ENCODE measurements at regions not wholly inside any gene's neighbourhood (a gene's known extent, or its start where the extent isn't known, plus 50 kb on each side); places are given as distances from the start of the nearest gene placed in this dataset.

DNA sequence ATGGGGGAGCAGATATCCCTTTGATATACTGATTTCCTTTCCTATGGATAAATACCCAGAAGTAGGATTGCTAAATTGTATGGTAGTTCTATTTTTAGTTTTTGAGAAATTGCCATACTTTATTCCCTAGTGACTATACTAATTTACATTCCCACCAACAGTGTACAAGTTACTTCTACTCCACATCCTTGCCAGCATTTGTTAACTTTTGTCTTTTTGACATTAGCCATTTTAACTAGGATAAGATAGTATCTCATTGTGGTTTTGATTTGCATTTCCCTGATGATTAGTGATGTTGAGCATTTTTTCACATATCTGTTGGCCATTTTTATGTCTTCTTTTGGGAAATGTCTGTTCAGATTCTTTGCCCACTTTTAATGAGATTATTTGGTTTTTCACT is 620.6 kb upstream of the CAMK1G start:
- ATAC-seq (ENCODE audit: low FRiP score) (no peak), DNase-seq (ENCODE audit: low spot score) (no peak)
- TF ChIP-seq CTCF (IDR thresholded peaks at IDR 0.05), result no peak

GRCh38 chr1:208965351-208965750 is 618.2 kb upstream of the CAMK1G start:
- no peak for TF ChIP-seq CTCF (IDR thresholded peaks at IDR 0.05)
- ATAC-seq (ENCODE audit: low FRiP score) (no peak), DNase-seq (ENCODE audit: low spot score) (no peak)

DNA sequence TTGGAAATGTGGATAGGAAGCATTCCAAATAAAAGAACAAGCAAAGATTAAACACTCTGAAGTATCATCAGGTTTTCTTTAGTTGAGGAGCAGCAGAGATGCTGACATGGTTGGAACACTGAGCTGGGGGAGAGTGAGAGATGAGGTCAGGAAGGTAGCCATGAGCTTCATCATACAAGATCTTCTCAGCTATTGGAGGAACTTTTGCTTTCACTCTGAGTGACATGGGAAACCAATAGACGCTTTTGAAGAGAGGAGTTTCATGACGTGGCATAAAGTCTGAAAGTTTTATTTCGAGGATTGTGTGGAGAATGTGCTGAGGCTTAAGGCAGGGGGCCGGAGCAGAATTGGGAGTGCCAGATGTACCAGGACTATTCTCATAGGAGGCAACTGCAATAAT is 616.2 kb upstream of the CAMK1G start:
- no peak for ATAC-seq (ENCODE audit: low FRiP score)
- no peak for TF ChIP-seq CTCF (IDR thresholded peaks at IDR 0.05)

GRCh38 chr1:208974717-208975116 is 608.8 kb upstream of the CAMK1G start:
- no peak for DNase-seq (ENCODE audit: low spot score)
- no peak for TF ChIP-seq CTCF (IDR thresholded peaks at IDR 0.05)
- ATAC-seq (ENCODE audit: low FRiP score), result no peak

More for the DNA sequence above, 616.2 kb upstream of the CAMK1G start:
- DNase-seq (ENCODE audit: low spot score), result no peak

DNA sequence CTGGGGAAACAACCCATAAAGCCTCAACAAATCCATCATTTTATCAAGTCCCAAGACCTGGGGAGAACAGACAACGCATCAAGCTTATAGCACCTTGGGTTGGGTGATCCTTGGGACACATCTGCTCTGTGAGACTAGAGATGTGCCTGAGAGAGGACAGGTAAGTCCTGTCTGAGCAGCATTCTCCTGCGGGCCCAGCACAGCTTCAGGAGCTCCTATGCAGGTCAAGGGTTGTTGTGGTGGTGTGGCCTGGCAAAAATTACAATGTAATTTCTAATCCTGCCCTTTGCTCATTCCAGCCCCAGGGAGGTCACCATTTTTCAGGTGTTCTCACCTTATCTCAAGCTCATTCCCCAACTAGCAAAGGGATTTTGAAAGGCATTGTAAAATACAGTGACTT is 608.1 kb upstream of the CAMK1G start:
- no peak for DNase-seq (ENCODE audit: low spot score)
- no peak for TF ChIP-seq CTCF (IDR thresholded peaks at IDR 0.05)
- no peak for ATAC-seq (ENCODE audit: low FRiP score)

- no peak for TF ChIP-seq CTCF (IDR thresholded peaks at IDR 0.05)
- no peak for ATAC-seq (ENCODE audit: low FRiP score)
- DNase-seq (ENCODE audit: low spot score), result no peak
Measured at GRCh38 chr1:208977012-208977411, 606.5 kb upstream of the CAMK1G start.

DNA sequence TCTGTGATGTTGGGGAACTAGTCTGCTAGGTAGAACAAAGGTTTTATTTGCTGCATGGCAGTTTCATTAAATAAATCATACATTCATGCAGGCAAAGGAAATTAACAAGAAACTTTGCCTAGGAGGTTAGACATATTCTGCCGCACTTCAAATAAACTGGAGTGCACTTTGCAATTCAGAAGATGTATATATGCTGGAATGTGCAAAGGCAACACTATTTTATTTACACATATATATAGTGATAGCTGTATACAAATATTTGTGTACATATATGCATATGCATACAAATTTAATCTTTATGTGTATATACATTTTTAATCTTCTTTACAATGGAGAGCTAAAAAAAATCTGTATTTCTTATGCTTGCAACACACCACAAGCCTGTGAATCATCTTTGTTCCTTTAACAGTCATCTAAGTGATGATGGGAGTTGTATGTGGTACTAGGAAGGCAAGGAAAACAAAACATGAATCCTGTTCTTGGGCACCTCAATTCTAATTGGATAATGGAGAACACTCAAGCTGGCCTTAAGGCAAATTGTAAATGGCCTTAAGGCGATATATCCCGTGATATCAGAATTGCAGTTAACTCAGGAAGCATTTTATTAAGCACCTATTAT is 605.8 kb upstream of the CAMK1G start:
- DNase-seq (ENCODE audit: low spot score), result no peak
- no peak for ATAC-seq (ENCODE audit: low FRiP score)
- no peak for TF ChIP-seq CTCF (IDR thresholded peaks at IDR 0.05)
